ENCODE measurements at regions not wholly inside any gene's neighbourhood (a gene's known extent, or its start where the extent isn't known, plus 50 kb on each side); places are given as distances from the start of the nearest gene placed in this dataset.

DNA sequence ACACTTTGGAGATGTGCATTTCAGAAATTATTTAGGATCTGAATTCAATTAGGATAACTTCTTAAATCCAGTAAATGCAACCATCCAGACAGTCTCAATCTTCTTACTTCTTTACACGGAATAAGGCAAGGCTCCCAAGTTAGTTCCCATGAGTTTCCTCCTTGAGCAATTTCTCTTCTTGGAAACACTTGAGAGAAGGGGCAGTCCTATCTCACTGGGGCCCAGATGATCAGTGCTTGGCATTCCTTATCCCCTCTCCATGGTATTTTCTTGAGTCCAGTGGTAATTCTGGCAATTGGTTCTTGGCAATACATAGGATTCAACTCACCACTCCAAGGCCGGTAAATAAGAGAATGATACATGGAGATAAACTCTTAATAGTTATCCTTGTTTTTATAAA, 87.1 kb upstream of the PTHLH start:
- no peak for DNase-seq (ENCODE audit: low read depth)
- no peak overlapping the region for H3K4me3 ChIP-seq (ENCODE audit: low read length)
- TF ChIP-seq, protein P1, sequence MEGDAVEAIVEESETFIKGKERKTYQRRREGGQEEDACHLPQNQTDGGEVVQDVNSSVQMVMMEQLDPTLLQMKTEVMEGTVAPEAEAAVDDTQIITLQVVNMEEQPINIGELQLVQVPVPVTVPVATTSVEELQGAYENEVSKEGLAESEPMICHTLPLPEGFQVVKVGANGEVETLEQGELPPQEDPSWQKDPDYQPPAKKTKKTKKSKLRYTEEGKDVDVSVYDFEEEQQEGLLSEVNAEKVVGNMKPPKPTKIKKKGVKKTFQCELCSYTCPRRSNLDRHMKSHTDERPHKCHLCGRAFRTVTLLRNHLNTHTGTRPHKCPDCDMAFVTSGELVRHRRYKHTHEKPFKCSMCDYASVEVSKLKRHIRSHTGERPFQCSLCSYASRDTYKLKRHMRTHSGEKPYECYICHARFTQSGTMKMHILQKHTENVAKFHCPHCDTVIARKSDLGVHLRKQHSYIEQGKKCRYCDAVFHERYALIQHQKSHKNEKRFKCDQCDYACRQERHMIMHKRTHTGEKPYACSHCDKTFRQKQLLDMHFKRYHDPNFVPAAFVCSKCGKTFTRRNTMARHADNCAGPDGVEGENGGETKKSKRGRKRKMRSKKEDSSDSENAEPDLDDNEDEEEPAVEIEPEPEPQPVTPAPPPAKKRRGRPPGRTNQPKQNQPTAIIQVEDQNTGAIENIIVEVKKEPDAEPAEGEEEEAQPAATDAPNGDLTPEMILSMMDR (conservative IDR thresholded peaks at IDR 0.05; ENCODE audit: low read depth, low read length) = no peak

DNA sequence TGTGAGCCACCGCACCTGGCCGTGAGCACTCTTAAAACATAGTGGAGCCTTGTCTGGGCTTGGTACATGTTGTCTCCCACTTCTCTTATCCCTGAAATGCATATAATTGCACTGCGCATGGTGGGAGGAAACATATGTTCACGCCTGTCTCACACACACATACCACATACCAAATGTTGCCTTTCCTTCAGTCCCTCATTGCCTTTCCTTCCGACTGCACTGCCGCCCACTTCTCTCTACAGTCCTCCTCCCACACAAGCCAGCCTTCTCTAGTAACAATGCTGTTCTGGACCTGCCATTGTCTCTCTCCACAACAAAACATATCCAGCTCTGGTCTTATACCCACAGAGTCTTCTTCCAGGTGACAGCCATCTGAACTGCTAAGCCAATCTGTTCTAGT, 88.3 kb upstream of the PTHLH start:
- TF ChIP-seq, protein P1 (conservative IDR thresholded peaks at IDR 0.05; ENCODE audit: low read depth, low read length) = no peak
- no peak for DNase-seq (ENCODE audit: low read depth)
- no peak overlapping the region for H3K4me3 ChIP-seq (ENCODE audit: low read length)

DNA sequence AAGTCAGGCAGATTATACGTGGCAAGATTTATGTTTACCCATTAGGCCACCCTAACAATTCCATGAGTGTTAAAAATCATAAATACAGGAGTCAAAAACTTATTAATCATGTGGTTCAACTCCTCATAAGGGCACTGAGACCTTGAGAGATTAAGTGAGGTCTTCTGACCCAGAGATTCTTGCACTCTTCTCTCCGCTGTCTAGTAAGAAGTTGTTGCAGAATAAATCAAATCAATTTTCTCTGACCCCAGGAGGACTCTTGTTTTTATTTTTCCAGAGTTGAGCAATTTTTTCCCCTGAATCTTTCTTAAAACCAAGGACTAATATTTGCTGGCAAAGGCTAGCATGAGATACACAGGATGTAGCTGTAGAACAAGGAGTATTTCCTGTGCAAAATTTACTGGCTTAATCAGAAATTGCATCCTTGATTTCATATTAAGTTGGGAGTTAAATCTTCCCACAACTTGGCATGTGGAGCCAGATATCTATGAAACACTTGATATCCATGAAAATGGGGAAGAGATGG, 90.9 kb upstream of the PTHLH start:
- TF ChIP-seq, protein P1 (conservative IDR thresholded peaks at IDR 0.05; ENCODE audit: low read depth, low read length) = no peak
- H3K4me3 ChIP-seq (ENCODE audit: low read length) = no peak overlapping the region
- no peak for DNase-seq (ENCODE audit: low read depth)

DNA sequence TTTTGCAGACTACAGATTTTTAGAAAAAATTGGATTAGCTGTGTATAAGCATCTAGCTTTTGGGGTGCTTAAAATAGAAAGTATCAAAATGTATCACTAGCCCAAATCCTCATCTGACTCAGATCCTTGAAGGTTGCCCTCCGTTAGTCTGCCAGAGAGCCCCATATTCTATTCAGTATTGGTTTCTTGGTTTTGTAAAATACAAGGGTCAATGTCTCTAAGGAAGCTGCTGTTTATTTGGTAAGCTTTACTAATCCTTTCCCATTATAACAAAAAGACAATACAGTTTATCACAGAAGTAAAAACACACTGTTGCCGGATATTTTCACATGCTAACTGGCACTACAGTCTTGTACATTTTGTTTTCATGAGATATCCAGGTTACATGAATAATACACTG, 92.8 kb upstream of the PTHLH start:
- TF ChIP-seq, protein P1 (conservative IDR thresholded peaks at IDR 0.05; ENCODE audit: low read depth, low read length) = no peak
- no peak for DNase-seq (ENCODE audit: low read depth)
- H3K4me3 ChIP-seq (ENCODE audit: low read length) = no peak overlapping the region

DNA sequence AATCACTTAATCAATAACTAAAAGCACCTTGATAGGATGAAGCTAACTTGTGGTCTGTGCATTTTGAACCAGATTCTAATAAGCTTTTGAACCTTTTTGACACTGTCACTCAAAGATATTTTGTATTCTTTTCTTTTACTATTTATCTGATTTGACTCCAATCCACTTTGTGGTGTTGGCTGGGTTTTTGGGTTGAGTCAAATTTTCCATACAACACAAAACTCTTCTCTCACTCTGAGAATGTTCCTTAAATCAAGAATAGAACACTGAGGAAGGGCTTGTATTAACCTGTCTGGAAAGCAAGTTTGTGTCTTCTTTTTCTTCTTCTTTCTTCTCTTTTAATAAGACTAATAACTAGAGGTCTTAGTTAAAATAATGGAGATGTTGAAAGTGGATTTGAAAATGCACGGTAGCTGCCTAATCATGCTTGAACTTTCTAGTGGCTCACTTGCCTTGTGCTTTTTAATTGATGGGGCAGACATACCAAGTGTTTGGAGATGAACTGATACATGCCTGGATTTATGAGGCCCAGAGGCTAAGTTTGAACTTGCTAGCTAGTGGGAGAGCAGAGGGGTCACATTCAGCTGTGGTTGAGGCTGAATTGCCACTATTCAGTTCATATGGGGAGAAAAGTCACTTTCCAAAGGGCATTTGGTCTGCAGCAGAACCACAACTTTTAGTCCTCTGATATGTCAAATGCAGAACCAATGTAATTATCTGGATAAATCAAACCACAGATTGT, 93.5 kb upstream of the PTHLH start:
- DNase-seq (ENCODE audit: low read depth) = no peak
- H3K4me3 ChIP-seq (ENCODE audit: low read length) = no peak overlapping the region
- TF ChIP-seq, protein P1 (conservative IDR thresholded peaks at IDR 0.05; ENCODE audit: low read depth, low read length) = no peak

DNA sequence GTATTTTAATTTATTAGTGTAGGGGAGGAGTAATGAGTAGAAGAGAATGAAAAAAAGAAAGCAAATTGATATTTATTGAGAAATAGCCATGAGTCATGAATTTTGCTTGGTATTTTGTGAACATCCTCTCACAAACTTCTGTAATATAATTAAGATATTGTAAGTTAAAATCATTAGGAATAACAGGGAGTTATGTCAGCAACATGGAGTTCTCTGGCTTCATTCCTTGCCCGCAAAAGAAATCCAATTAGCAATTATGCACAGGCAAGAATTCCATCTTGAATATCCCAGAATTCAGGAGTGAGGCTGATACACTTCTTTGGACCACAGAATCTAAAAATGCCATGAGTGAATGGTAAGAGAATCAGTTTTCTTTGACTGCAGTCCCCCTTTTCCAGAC, 94.3 kb upstream of the PTHLH start:
- TF ChIP-seq, protein P1 (conservative IDR thresholded peaks at IDR 0.05; ENCODE audit: low read depth, low read length) = no peak
- no peak for DNase-seq (ENCODE audit: low read depth)
- H3K4me3 ChIP-seq (ENCODE audit: low read length) = no peak overlapping the region

DNA sequence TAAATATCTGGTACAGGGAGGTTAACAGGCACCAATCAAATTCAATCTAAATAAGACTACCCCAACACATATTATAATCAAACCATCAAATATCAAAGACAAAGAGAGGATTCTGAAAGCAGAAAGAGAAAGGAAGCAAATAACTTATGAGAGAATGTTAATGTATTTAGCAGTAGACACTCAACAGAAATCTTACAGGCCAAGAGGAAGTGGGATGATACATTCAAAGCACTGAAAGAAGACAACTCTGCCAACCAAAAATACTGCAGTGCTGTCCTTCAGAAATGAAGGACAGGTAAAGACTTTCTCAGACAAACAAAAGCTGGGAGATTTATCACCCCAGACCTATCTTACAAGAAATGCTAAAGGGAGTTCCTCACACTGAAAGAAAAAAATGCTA, 95.9 kb upstream of the PTHLH start:
- no peak for DNase-seq (ENCODE audit: low read depth)
- TF ChIP-seq, protein P1 (conservative IDR thresholded peaks at IDR 0.05; ENCODE audit: low read depth, low read length) = no peak

More for the DNA sequence above, 95.9 kb upstream of the PTHLH start:
- H3K4me3 ChIP-seq (ENCODE audit: low read length) = no peak overlapping the region

All from retinal pigment epithelial cell (primary cell).